Erythroblast (primary cell): ENCODE measurements at regions not wholly inside any gene's neighbourhood (a gene's known extent, or its start where the extent isn't known, plus 50 kb on each side); places are given as distances from the start of the nearest gene placed in this dataset.

Experiments
- DNase-seq, 2 experiments: peaks; one replicate each; lab custom pipeline; 2025; lab: John Stamatoyannopoulos, UW
- GATA1 ChIP-seq: IDR thresholded peaks from 2 replicates; pipeline ENCODE4 v1.6.1; 2011; ENCODE audit warnings: low read depth, mild to moderate bottlenecking, control low read depth, low read length, moderate library complexity
- POLR2A ChIP-seq: IDR thresholded peaks from 2 replicates; pipeline ENCODE4 v1.6.1; 2011; ENCODE audit warnings: mild to moderate bottlenecking, low read length

DNA sequence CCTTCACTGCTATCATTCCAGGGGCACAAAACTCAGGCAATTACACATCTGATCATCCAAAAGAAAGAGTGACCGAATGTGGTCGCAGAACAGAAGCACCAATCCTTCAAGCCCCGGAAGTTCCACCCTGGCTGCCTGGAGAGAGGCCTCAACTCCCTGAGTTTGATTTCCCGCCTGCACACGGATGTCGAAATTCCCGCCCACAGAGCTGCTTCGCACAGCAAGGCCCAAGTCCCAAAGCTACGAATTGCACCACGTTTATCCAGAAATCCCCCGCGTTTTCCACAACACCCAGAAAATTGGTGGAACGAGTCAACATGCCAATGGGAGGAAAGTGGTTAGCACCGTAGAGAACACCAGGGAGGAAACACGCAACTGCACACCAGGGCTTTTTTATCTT, 445.4 kb downstream of the EIPR1 start:
- DNase-seq = no peak
- no peak for TF ChIP-seq GATA1
- TF ChIP-seq POLR2A = no peak

- TF ChIP-seq POLR2A (no peak), GATA1 (no peak)
- DNase-seq = no peak
These were observed 446.1 kb downstream of the EIPR1 start for GRCh38 chr2:2931318-2932075.

DNA sequence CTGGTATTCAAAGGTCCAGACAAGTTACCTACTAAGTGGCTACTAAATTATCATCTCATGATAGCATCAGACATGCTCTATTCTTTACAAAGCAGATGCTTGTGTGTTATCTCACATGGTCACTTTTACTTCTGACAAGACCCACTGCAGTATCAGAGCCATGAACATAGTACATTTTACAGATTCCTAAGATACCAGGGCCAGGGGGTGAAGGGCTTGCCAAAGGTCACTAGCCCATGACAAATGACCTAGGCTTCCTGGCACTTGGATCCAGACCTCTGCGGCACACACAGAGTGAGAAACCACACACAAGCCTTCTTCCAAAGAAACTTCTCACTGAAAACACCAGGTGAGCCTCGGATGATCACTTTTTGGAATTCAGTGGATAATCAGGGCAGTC, 446.8 kb downstream of the EIPR1 start:
- no peak for DNase-seq
- no peak for TF ChIP-seq GATA1
- TF ChIP-seq POLR2A = no peak

- no peak for DNase-seq
- TF ChIP-seq POLR2A = no peak
- no peak for TF ChIP-seq GATA1
These were observed 450.8 kb downstream of the EIPR1 start for GRCh38 chr2:2926858-2927175.

- no peak for DNase-seq
- TF ChIP-seq POLR2A = no peak
- TF ChIP-seq GATA1 = no peak
These were observed 451.4 kb downstream of the EIPR1 start for GRCh38 chr2:2926009-2926857.

- no peak for DNase-seq
- TF ChIP-seq GATA1 = no peak
- no peak for TF ChIP-seq POLR2A
These were observed 455.5 kb downstream of the EIPR1 start for GRCh38 chr2:2922156-2922555.

- no peak for DNase-seq
- TF ChIP-seq POLR2A = no peak
- no peak for TF ChIP-seq GATA1
These were observed 456.5 kb downstream of the EIPR1 start for GRCh38 chr2:2921011-2921720.

GRCh38 chr2:2919574-2920365, 457.8 kb downstream of the EIPR1 start:
- no peak for DNase-seq
- TF ChIP-seq GATA1 = no peak
- TF ChIP-seq POLR2A = no peak

DNA sequence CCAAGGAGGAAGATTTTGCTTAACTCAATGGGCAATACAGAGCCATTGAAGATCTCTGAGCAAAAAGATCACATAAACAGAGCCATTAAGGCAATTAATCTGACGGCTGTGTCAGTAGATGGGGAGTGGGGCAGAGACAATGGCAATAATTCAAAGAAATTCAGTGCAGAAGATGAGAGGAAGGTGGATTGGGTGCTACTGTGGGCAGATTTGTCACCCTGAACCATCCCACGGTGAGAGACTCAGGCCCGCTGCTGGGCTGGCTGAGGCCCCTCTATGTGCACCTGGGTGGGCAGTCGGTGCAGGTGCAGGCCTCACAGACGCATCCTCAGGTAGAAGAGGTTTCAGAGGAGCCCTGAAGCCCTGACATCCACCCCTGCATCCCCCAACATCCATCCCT, 458.6 kb downstream of the EIPR1 start:
- no peak for TF ChIP-seq POLR2A
- TF ChIP-seq GATA1 = no peak
- DNase-seq = no peak

DNA sequence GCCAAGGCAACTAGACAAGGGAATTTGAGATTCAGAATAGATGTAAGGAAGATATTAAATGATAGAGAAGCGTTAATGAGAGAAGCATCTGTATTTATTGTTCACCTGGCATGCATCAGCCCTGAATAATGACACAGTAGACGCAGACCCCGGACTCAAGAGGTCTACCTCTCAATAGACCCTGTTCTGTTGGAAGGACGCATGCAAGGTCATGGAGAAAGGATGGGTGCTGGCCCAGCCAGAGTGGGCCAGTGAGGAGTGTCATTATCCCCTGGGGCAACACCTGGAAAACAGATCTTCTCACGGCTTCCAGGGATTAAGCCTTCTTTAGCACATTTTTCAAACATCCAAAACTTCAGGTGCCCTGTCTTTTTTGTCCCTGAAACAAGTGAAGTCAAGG, 461.0 kb downstream of the EIPR1 start:
- no peak for TF ChIP-seq GATA1
- TF ChIP-seq POLR2A = no peak
- DNase-seq = no peak

DNA sequence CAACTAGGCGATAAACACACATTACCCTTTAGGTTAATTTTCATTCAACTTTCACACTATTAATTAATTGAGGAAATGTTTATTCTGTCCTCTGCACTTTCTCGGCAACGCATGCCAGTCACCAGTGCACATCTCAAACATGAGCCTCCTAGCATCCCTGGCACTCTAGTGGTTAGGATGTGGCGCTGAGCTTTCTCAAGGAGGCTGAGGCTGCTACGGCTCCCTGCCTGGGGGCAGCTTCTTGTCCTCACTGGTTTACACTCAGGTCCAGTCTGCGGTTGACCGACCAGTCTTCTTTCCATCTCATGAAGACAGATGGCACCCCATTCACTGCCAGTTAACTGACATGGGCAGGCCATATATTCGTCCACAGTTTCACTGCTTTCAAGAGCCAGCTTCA, 463.4 kb downstream of the EIPR1 start:
- TF ChIP-seq POLR2A = no peak
- TF ChIP-seq GATA1 = no peak
- no peak for DNase-seq

DNA sequence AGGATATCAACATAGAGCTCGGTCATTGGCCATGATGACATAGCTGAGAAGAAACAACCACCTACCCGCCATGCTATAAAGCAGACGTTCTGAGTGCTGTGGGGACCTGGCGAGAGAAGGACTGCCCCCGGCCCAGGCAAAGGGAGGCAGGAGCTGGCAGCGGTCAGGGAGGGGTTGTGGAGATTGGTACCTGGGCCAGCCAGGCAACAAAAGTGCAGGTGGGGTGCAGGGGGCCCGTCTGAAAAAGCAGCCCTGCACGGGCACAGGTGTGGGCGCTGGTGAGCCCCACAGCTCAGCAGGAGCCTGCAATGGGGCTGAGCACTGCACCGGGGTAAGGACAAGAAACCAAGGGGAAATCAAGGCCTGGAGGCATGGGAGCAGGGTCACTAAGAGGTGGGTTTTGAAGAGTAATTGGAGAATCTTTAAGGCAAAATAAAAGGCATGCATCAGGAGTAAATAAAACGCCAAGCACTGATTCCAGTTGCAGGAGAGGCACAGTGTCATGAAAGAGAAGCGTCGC, 464.0 kb downstream of the EIPR1 start:
- no peak for DNase-seq
- TF ChIP-seq GATA1 (no peak), POLR2A (no peak)

DNA sequence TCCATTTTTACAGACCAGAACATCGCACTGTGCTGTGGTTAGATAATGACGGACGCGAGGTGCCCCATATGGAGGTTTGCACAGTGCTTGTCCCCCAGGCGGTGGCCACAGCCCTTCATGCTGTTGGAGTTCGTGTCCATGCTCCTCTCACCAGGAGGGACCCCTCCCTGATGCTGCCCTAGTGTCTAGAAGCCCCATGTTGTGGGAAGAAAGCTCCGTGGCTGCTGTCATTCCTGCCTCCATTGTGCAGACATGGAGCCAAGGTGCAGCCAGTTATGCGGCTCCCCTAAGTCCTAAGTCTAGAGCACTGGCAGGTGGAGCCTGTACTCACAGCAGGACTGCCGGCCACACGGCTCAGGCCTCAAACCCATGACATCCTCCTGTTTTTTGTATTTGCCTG, 464.9 kb downstream of the EIPR1 start:
- TF ChIP-seq POLR2A = no peak
- no peak for TF ChIP-seq GATA1
- no peak for DNase-seq
